GM18868 (cell line): ENCODE measurements at regions not wholly inside any gene's neighbourhood (a gene's known extent, or its start where the extent isn't known, plus 50 kb on each side); places are given as distances from the start of the nearest gene placed in this dataset.
"Not testable (repeated sequence)": the region's sequence is repeated elsewhere in the genome, so short reads cannot be mapped to it uniquely, and the experiment has no call there.

Source experiments
- ATAC-seq: cut with Tn5 transposase; IDR thresholded peaks from one replicate; pipeline ENCODE4 v1.9.1; 2021; ENCODE audit warnings: mild to moderate bottlenecking, moderate library complexity; ENCODE audit not compliant: unreplicated experiment

DNA sequence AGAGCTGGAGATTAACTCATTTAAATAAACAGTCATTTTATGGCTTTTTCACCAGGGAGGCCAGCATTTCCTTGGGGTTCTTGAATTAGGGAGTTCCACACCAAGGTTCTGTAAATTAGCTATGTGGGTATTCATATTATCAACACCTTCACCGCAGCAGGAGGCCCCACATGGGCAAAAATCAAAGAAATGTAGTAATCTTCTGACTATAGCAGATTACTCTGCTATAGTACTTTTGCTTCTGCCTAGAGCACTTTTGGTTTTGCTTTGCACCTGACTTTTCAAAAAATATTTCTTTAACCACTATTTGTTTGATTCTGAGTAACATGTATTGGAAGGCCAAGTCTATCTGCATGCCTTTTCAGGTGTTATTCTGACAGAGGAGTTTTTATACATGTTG lies 108.6 kb upstream of the POMZP3 start:
- ATAC-seq: peak; percentile 58

DNA sequence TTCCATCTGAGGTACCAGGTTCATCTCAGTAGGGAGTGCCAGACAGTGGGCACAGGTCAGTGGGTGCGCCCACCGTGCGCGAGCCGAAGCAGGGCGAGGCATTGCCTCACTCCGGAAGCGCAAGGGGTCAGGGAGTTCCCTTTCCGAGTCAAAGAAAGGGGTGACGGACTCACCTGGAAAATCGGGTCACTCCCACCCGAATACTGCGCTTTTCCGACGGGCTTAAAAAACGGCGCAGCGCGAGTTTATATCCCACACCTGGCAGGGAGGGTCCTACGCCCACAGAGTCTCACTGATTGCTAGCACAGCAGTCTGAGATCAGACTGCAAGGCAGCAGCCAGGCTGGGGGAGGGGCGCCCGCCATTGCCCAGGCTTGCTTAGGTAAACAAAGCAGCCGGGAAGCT lies 101.5 kb upstream of the POMZP3 start:
- ATAC-seq: not testable (repeated sequence)

- ATAC-seq: not testable (repeated sequence)
Observed at GRCh38 chr7:76723928-76724327, 96.8 kb upstream of the POMZP3 start.

DNA sequence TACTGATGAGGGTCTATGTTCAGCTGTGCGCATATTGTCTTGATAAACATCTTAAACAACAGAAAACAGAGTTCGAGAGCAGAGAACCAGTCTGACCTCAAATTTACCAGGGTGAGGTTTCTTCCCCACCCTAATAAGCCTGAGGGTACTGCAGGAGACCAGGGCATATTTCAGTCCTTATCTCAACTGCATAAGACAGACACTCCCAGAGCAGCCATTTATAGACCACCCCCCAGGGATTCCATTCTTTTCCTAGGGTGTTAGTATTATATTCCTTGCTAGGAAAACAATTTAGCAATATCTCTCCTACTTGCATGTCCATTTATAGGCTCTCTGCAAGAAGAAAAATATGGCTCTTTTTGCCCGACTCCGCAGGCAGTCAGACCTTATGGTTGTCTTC lies 89.5 kb upstream of the POMZP3 start:
- ATAC-seq: not testable (repeated sequence)

- ATAC-seq: not testable (repeated sequence)
Observed at GRCh38 chr7:76712926-76713325, 85.8 kb upstream of the POMZP3 start.

GRCh38 chr7:76711648-76712047 lies 84.6 kb upstream of the POMZP3 start:
- ATAC-seq: not testable (repeated sequence)

DNA sequence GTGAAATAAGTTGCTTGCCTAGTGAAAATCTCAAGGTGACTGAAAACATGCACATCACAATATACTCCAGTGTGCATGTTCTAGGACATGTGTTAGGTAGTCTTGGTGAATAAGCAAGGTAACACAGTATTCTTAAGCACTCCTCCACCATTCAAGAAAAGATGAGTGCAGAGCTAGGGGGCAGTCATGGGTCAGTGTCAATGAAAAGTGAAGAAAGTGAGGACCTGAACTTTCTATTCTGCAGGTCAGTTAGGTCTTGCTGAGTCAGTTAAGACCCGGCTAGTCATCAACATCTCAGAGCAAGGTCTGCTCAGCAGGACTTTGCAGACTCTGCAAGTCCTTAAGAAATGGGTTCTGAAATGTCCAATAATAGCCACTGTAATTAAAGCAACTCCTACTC lies 82.6 kb upstream of the POMZP3 start:
- not testable (repeated sequence) for ATAC-seq

- ATAC-seq: not testable (repeated sequence)
Observed at GRCh38 chr7:76708446-76708845, 81.4 kb upstream of the POMZP3 start.

DNA sequence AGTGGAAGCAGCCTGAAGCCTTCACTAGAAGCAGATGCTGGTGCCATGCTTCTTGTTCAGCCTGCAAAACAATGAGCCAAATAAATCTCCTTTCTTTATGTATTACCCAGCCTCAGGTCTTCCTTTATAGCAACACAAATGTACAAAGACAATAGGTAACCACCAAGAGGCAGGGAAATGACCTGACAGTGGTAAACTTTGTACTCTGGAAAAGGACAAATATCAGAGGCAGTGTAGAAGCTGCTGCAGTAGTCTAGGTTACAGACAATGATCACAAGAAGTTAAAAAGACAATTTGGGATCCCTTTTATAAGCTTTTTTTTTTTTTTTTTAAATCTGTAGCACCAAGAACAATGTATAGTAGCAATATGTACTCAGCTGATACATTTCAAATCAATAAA lies 76.7 kb upstream of the POMZP3 start:
- ATAC-seq: not testable (repeated sequence)

DNA sequence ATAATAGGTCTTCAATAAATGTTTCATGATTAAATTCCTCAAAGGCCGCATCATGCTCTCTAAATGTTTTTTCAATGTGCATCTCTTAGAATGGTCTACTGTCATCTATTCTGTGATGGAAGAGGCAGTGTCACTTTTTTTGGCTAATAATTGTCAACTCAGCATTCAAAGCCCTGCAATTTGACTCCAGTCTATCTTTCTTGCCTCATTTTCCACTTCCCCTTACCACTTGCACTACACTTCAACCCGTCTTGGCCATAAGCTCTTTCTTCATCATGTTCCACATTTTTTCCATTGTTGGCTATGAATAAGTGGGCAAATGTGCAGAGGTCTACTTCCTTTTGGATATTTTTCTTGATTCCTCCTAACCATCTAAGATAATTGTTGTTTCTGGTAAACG lies 59.2 kb upstream of the POMZP3 start:
- not testable (repeated sequence) for ATAC-seq

DNA sequence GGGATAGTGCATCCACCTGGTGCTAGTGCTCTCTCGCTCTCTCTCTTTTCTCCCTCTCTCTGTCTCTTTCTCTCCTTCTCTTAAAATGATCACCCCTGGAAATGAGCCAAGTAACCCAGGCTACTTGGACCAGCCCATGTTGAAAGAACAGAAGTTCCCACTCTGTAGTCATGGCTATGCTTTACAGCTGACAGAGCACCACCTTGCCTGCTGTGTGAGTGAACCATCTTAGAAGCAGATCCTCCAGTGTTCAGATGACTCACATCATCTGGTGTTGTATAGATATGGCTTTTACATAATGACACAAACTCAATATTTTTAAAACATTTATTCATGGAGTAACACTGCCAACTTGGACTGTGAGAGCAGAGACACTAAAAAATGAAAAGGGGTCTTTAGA lies 57.7 kb upstream of the POMZP3 start:
- ATAC-seq: not testable (repeated sequence)

- not testable (repeated sequence) for ATAC-seq
Observed at GRCh38 chr7:76683631-76684030, 56.6 kb upstream of the POMZP3 start.

DNA sequence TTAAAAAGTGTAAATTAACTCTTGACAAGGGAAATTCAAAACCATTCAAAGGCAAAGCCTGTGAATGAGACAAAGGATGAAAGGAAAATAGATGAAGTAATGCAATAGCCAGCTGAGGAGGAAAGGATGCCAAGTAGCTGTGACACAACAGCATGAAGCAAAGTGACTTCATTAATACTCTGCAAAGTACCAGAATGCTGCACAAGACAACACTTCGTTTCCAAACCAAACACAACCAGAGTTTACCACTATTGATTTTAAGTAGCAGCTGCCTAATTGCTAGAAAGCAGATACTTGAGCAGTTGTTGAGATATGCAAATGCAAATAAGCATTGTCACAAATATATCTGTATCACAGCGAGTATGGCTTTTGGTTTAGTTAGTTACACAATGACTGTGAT lies 54.7 kb upstream of the POMZP3 start:
- ATAC-seq: not testable (repeated sequence)

DNA sequence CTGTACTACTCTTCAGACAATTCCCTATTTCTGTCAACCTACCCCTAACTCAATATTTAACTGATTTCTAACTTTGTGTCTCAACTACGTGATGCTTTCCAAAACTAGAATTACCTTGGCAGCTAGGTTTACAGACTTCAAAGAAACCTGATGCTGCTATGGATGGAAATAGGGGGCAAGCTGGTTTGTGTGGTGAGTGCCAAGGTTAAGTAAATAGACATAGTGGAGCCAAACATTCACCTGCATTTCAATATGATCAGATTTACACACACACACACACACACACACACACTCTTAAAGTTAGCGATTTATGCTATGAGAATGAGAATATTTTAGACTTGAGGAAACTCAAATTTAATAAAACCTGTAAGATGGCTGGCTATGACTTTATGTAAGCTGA lies 52.1 kb upstream of the POMZP3 start:
- ATAC-seq: not testable (repeated sequence)

- ATAC-seq: not testable (repeated sequence)
Observed at GRCh38 chr7:76678500-76678899, 51.4 kb upstream of the POMZP3 start.

GRCh38 chr7:76676890-76677289 lies 49.8 kb upstream of the POMZP3 start:
- peak; percentile 52 for ATAC-seq
